HCT116 (cell line): ENCODE measurements at regions not wholly inside any gene's neighbourhood (a gene's known extent, or its start where the extent isn't known, plus 50 kb on each side); places are given as distances from the start of the nearest gene placed in this dataset.

Source experiments
- ATAC-seq: fragments of 200-7000 bp; cut with Tn5 transposase; 2 replicates; pipeline ENCODE4 v1.9.1; 2020; ENCODE audit warnings: mild to moderate bottlenecking, moderate library complexity
- BruUV-seq: library from RNA; stranded (reverse); fragments of 400-500 nt; replicated peaks from 2 replicates; lab custom pipeline; 2021; lab: Mats Ljungman, UMichigan
- CTCF ChIA-PET: fragments of 300-600 bp; sonication (Branson Sonifier 250); formaldehyde crosslinking; loops from one replicate; lab custom pipeline; 2021; ENCODE audit warnings: antibody characterized with exemption; lab: Charles Lee
- POLR2A ChIA-PET: fragments of 300-600, 350-600 bp; sonication (Branson Sonifier 250); formaldehyde crosslinking; loops from one replicate; lab custom pipeline; 2021; ENCODE audit warnings: antibody characterized with exemption; lab: Charles Lee
- RAD21 ChIA-PET, 2 experiments: fragments of 300-600 bp; sonication (Branson Sonifier 250); formaldehyde crosslinking; loops; one replicate each; lab custom pipeline; 2023; ENCODE audit warnings: low total read pairs in 2 of 2; ENCODE audit not compliant: uncharacterized antibody in 2 of 2, unreplicated experiment in 2 of 2, low non-redundant PET in 1 of 2; lab: Charles Lee
- DNase-seq: peaks from one replicate; pipeline ENCODE4 v3.0.0-alpha.2; 2010; ENCODE audit warnings: low read depth, low spot score
- H2AFZ ChIP-seq: fragments of 200-600 bp; shearing (Covaris generic), sonication (generic); 2 replicates; pipeline ENCODE4 v1.6.1; 2017; ENCODE audit warnings: low read depth, mixed run types, mixed read lengths, antibody characterized with exemption, low read length; ENCODE audit not compliant: poor library complexity, severe bottlenecking
- H3K27ac ChIP-seq: 2 replicates; pipeline ENCODE4 v1.5.1; 2012; ENCODE audit warnings: low read depth, low read length
- H3K27me3 ChIP-seq: fragments of 200-600 bp; sonication (generic); 2 replicates; pipeline ENCODE4 v1.6.1; 2016; ENCODE audit warnings: mixed run types, low read length, mixed read lengths; ENCODE audit not compliant: insufficient read depth
- H3K36me3 ChIP-seq, 2 experiments: fragments of 200-500 bp in 1 of 2; fragments of 200-600 bp in 1 of 2; sonication (Bioruptor generic) in 1 of 2; sonication (generic) in 1 of 2; 2 replicates each; pipeline versions ENCODE4 v1.5.1 to v1.6.1; 2014 to 2016; ENCODE audit warnings: low read length in 2 of 2, inconsistent platforms in 1 of 2, mixed read lengths in 1 of 2, mixed run types in 1 of 2; ENCODE audit not compliant: insufficient read depth in 2 of 2, control insufficient read depth in 1 of 2
- H3K4me1 ChIP-seq, 2 experiments: fragments of 200-600 bp in 1 of 2; sonication (generic) in 1 of 2; 2 replicates each; pipeline versions ENCODE4 v1.5.1 to v1.6.1; 2012 to 2017; ENCODE audit warnings: low read length in 2 of 2, inconsistent platforms in 1 of 2, mild to moderate bottlenecking in 1 of 2, mixed read lengths in 1 of 2, mixed run types in 1 of 2, moderate library complexity in 1 of 2; ENCODE audit not compliant: insufficient read depth in 2 of 2, control insufficient read depth in 1 of 2
- H3K4me2 ChIP-seq: fragments of 200-600 bp; sonication (generic); 2 replicates; pipeline ENCODE4 v1.6.1; 2017; ENCODE audit warnings: mixed run types, low read length, mixed read lengths
- H3K4me3 ChIP-seq, 2 experiments: fragments of 200-600 bp in 1 of 2; sonication (generic) in 1 of 2; replicated peaks in 1 of 2; 2 replicates each; pipeline ENCODE4 v1.5.1; 2011 to 2016; ENCODE audit warnings: low read length in 2 of 2, control low read depth in 1 of 2, low read depth in 1 of 2, mild to moderate bottlenecking in 1 of 2, mixed read lengths in 1 of 2, mixed run types in 1 of 2
- H3K79me2 ChIP-seq: fragments of 200-600 bp; sonication (generic); 2 replicates; pipeline ENCODE4 v1.6.1; 2017; ENCODE audit warnings: mild to moderate bottlenecking, mixed run types, low read length, moderate library complexity, mixed read lengths; ENCODE audit not compliant: insufficient read depth
- H3K9ac ChIP-seq: fragments of 200-600 bp; sonication (generic); 2 replicates; pipeline ENCODE4 v1.6.1; 2016; ENCODE audit warnings: low read length, mixed read lengths
- H3K9me2 ChIP-seq: fragments of 200-600 bp; sonication (generic), shearing (Covaris generic); 2 replicates; pipeline ENCODE4 v1.6.1; 2017; ENCODE audit warnings: mixed run types, mild to moderate bottlenecking, moderate library complexity; ENCODE audit not compliant: insufficient read depth
- H3K9me3 ChIP-seq, 2 experiments: fragments of 200-500 bp in 1 of 2; fragments of 200-600 bp in 1 of 2; sonication (Bioruptor generic) in 1 of 2; sonication (generic) in 1 of 2; 2 replicates each; pipeline ENCODE4 v1.6.1; 2014 to 2017; ENCODE audit warnings: low read length in 2 of 2, mixed read lengths in 2 of 2, inconsistent platforms in 1 of 2, low read depth in 1 of 2, mild to moderate bottlenecking in 1 of 2, mixed run types in 1 of 2, moderate library complexity in 1 of 2; ENCODE audit not compliant: control insufficient read depth in 1 of 2, insufficient read depth in 1 of 2
- H4K20me1 ChIP-seq: fragments of 200-600 bp; sonication (generic), shearing (Covaris generic); 2 replicates; pipeline ENCODE4 v1.6.1; 2017; ENCODE audit warnings: mixed run types, mild to moderate bottlenecking, moderate library complexity; ENCODE audit not compliant: insufficient read depth
- CBX3 ChIP-seq: IDR thresholded peaks from 2 replicates; pipeline ENCODE4 v1.6.1; 2012; ENCODE audit warnings: low read depth
- CTCF ChIP-seq, 3 experiments: fragments of 200-600 bp in 1 of 3; sonication (generic) in 1 of 3; IDR thresholded peaks in 2 of 3; conservative IDR thresholded peaks in 1 of 3; 2 replicates each; pipeline ENCODE4 v1.5.1; 2012 to 2017; ENCODE audit warnings: low read depth in 2 of 3, low read length in 2 of 3, antibody characterized with exemption in 1 of 3, borderline replicate concordance in 1 of 3, control low read depth in 1 of 3, mild to moderate bottlenecking in 1 of 3, mixed read lengths in 1 of 3, mixed run types in 1 of 3, moderate library complexity in 1 of 3; ENCODE audit not compliant: insufficient read depth in 1 of 3
- EGR1 ChIP-seq: IDR thresholded peaks from 2 replicates; pipeline ENCODE4 v1.6.1; 2012; ENCODE audit warnings: low read depth
- EZH2phosphoT487 ChIP-seq: fragments of 200-600 bp; IDR thresholded peaks from 2 replicates; pipeline ENCODE4 v1.6.1; 2018; ENCODE audit warnings: antibody characterized with exemption, borderline replicate concordance
- FOSL1 ChIP-seq: IDR thresholded peaks from 2 replicates; pipeline ENCODE4 v1.6.1; 2012; ENCODE audit warnings: low read depth
- POLR2A ChIP-seq: IDR thresholded peaks from 2 replicates; pipeline ENCODE4 v1.7.0; 2011; ENCODE audit warnings: borderline replicate concordance; ENCODE audit not compliant: insufficient read depth, insufficient read length; ENCODE audit errors: extremely low read depth
- SP1 ChIP-seq: IDR thresholded peaks from 2 replicates; pipeline ENCODE4 v1.6.1; 2012; ENCODE audit warnings: low read depth
- SRF ChIP-seq: IDR thresholded peaks from 2 replicates; pipeline ENCODE4 v1.6.1; 2012; ENCODE audit warnings: low read depth
- YY1 ChIP-seq: IDR thresholded peaks from 2 replicates; pipeline ENCODE4 v1.6.1; 2011; ENCODE audit warnings: low read length, low read depth, moderate library complexity, mild to moderate bottlenecking; ENCODE audit not compliant: insufficient replicate concordance; ENCODE audit errors: extremely low read depth
- intact Hi-C: fragments of 100-400 bp; cut with micrococcal nuclease; formaldehyde crosslinking; loops from 2 replicates; pipeline ENCODE4 v1.10.0; 2022
- TF ChIP-seq, protein P1 (sequence below): IDR thresholded peaks from 2 replicates; pipeline ENCODE4 v1.6.1; 2012

DNA sequence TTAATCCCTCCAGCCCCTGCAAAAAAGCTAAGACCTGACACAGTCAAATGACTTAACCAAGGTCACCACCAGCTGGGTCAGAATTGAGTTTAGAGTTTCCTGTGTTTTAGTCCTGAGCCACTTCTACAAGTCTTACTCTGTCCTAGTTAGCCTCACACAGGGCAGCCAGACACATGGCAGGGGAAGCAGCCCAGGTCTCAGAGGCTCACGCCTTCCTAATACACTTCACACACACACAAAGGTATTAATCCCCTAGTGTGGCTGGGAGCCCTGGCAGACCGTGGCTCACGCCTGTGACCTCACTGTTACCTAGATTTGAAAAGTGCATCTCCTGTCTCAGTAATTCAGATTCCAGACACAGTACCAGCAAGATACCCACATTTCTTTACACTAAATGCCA lies 77.4 kb upstream of the WWC1 start:
- DNase-seq: no peak
- CTCF ChIA-PET: no interaction called here
- H2AFZ ChIP-seq: no peak overlapping the region
- no peaks in the 10 kb centered on the region for H3K79me2 ChIP-seq
- RAD21 ChIA-PET: no interaction called here
- H3K9me3 ChIP-seq: no peaks in the 10 kb centered on the region
- H3K36me3 ChIP-seq: no peaks in the 10 kb centered on the region
- intact Hi-C loops: no loop called here
- POLR2A ChIA-PET: no interaction called here
- no peak for ATAC-seq
- no peaks in the 10 kb centered on the region for H3K4me1 ChIP-seq
- H4K20me1 ChIP-seq: no peaks in the 10 kb centered on the region
- no peak overlapping the region for H3K4me3 ChIP-seq
- BruUV-seq: no TSS peak
- H3K9ac ChIP-seq: no peak overlapping the region
- H3K27ac ChIP-seq: no peak overlapping the region
- no peak for TF ChIP-seq CBX3
- TF ChIP-seq SRF: no peak
- no peak overlapping the region for H3K4me2 ChIP-seq
- peaks cover 39% of the 10 kb centered on the region for H3K27me3 ChIP-seq
- no peaks in the 10 kb centered on the region for H3K9me2 ChIP-seq

DNA sequence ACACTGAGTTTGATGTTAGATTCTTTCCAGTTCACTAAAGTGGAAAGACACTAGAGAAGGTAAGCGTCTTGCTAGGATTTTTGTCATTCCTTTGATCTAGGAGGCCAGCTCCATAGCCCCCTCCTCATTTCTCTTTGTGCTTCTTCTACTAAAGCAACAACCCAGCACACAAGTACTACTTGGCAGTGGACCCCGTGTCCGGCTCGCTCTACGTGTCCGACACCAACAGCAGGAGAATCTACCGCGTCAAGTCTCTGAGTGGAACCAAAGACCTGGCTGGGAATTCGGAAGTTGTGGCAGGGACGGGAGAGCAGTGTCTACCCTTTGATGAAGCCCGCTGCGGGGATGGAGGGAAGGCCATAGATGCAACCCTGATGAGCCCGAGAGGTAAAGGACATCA lies 76.6 kb upstream of the WWC1 start:
- no peaks in the 10 kb centered on the region for H3K9me3 ChIP-seq
- H3K27ac ChIP-seq: no peak overlapping the region
- no peak overlapping the region for H3K9ac ChIP-seq
- ATAC-seq: no peak
- H4K20me1 ChIP-seq: no peaks in the 10 kb centered on the region
- peaks cover 0 to 4% of the 10 kb centered on the region in 2 experiments; a peak in 2 of 4 replicates for H3K4me1 ChIP-seq
- intact Hi-C loops: no loop called here
- peaks cover 31% of the 10 kb centered on the region for H3K27me3 ChIP-seq
- RAD21 ChIA-PET: no interaction called here
- POLR2A ChIA-PET: no interaction called here
- BruUV-seq: no TSS peak
- no peak overlapping the region for H2AFZ ChIP-seq
- H3K4me2 ChIP-seq: no peak overlapping the region
- no peaks in the 10 kb centered on the region for H3K9me2 ChIP-seq
- CTCF ChIA-PET: no interaction called here
- no peak for TF ChIP-seq CTCF (IDR thresholded peaks at IDR 0.05 in 2 of 3, conservative IDR thresholded peaks at IDR 0.05 in 1 of 3; ENCODE audit: borderline replicate concordance in 1 of 3, insufficient read depth in 1 of 3, low read depth in 2 of 3, low read length in 2 of 3)
- no peak for TF ChIP-seq FOSL1
- TF ChIP-seq SP1: no peak
- TF ChIP-seq EZH2phosphoT487: no peak
- TF ChIP-seq, protein P1, sequence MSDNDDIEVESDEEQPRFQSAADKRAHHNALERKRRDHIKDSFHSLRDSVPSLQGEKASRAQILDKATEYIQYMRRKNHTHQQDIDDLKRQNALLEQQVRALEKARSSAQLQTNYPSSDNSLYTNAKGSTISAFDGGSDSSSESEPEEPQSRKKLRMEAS: no peak
- TF ChIP-seq YY1: no peak
- no peak for TF ChIP-seq POLR2A
- no peak for TF ChIP-seq EGR1
- TF ChIP-seq, all 23 proteins: peak for 0
- Histone ChIP-seq H3K79me2 (no peaks in the 10 kb centered on the region), H3K36me3 (no peaks in the 10 kb centered on the region), H3K4me3 (no peak overlapping the region)
- DNase-seq: no peak
